ENCODE measurements at regions not wholly inside any gene's neighbourhood (a gene's known extent, or its start where the extent isn't known, plus 50 kb on each side); places are given as distances from the start of the nearest gene placed in this dataset.

GRCh38 chr6:23027281-23027680 lies 457.9 kb downstream of the HDGFL1 start:
- in situ Hi-C loops (cut with MboI; ENCODE audit: low sequenced_read_pairs): no loop called here
- peak overlapping the region; percentile 1 for H2AFZ ChIP-seq (replicated peaks; ENCODE audit: low read length, poor library complexity)
- no peak overlapping the region for H3K23ac ChIP-seq (ENCODE audit: low read depth, low read length)
- intact Hi-C loops (cut with micrococcal nuclease): no loop called here
- no peaks in the 10 kb centered on the region for H3K9me3 ChIP-seq (ENCODE audit: control insufficient read depth, insufficient read depth, low read length)
- H2BK5ac ChIP-seq (ENCODE audit: low read depth, low read length, poor library complexity, severe bottlenecking): no peak overlapping the region
- H2AK9ac ChIP-seq (replicated peaks; ENCODE audit: low read depth, low read length, poor library complexity): no peak overlapping the region
- no peaks in the 10 kb centered on the region for H3K79me1 ChIP-seq (ENCODE audit: low read depth in 1 of 2, low read length in 2 of 2)
- no peak overlapping the region for H4K91ac ChIP-seq (ENCODE audit: insufficient read depth, low read depth, low read length)
- H4K20me1 ChIP-seq (ENCODE audit: insufficient read depth, low read length): no peaks in the 10 kb centered on the region
- no peak overlapping the region; the same call in 1 of the 2 replicates for H4K5ac ChIP-seq (ENCODE audit: low read depth, low read length)
- no peak overlapping the region for H3K4me3 ChIP-seq (ENCODE audit: insufficient read depth, low read depth, low read length)
- H3K14ac ChIP-seq (replicated peaks; ENCODE audit: low read depth, low read length): no peak overlapping the region
- no peak overlapping the region for H3K4me2 ChIP-seq (ENCODE audit: low read depth, low read length)
- no peak for DNase-seq
- CTCF ChIA-PET: no interaction called here
- H2AK5ac ChIP-seq (ENCODE audit: low read depth, low read length): no peak overlapping the region; the same call in 1 of the 2 replicates
- H4K8ac ChIP-seq (ENCODE audit: low read depth in 2 of 2, low read length in 2 of 2): no peak overlapping the region
- POLR2A ChIA-PET (ENCODE audit: unreplicated experiment): no interaction called here
- WGBS, 2 experiments (ENCODE audit: extremely low coverage in 2 of 2, insufficient read length in 1 of 2): no CpG with 5 or more reads among the region's 5 CpGs
- H3K9me1 ChIP-seq (ENCODE audit: insufficient read depth, low read length): no peaks in the 10 kb centered on the region
- no peak overlapping the region for H2BK15ac ChIP-seq (ENCODE audit: low read depth, low read length)
- TF ChIP-seq ELK1 (IDR thresholded peaks at IDR 0.05; ENCODE audit: borderline replicate concordance, low read depth, low read length) (no peak), MAFK (IDR thresholded peaks at IDR 0.05; ENCODE audit: low read depth, low read length) (no peak), NFE2L2 (IDR thresholded peaks at IDR 0.05; ENCODE audit: low read depth, low read length) (no peak), CTCF (conservative IDR thresholded peaks at IDR 0.05; ENCODE audit: low read depth, low read length) (no peak), FOS (IDR thresholded peaks at IDR 0.05; ENCODE audit: low read depth, low read length) (no peak), SMC3 (IDR thresholded peaks at IDR 0.05; ENCODE audit: low read depth, low read length) (no peak), BHLHE40 (IDR thresholded peaks at IDR 0.05; ENCODE audit: low read depth, low read length) (no peak), MXI1 (IDR thresholded peaks at IDR 0.05; ENCODE audit: borderline replicate concordance, low read depth, low read length) (no peak), CHD1 (IDR thresholded peaks at IDR 0.05; ENCODE audit: low read depth, low read length) (no peak)
- TF ChIP-seq, protein P1, sequence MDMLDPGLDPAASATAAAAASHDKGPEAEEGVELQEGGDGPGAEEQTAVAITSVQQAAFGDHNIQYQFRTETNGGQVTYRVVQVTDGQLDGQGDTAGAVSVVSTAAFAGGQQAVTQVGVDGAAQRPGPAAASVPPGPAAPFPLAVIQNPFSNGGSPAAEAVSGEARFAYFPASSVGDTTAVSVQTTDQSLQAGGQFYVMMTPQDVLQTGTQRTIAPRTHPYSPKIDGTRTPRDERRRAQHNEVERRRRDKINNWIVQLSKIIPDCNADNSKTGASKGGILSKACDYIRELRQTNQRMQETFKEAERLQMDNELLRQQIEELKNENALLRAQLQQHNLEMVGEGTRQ (IDR thresholded peaks at IDR 0.05; ENCODE audit: low read depth, low read length): no peak
- H3K9ac ChIP-seq (ENCODE audit: low read depth, low read length): no peak overlapping the region
- no peaks in the 10 kb centered on the region for H3K36me3 ChIP-seq (ENCODE audit: control insufficient read depth, insufficient read depth, low read length)
- no TSS peak for BruUV-seq (replicated peaks)
- no peak overlapping the region for H3K27ac ChIP-seq (ENCODE audit: insufficient read depth, low read length)
- H3K4me1 ChIP-seq (ENCODE audit: control insufficient read depth, insufficient read depth, low read length): peaks cover 3% of the 10 kb centered on the region
- H3K27me3 ChIP-seq (ENCODE audit: control insufficient read depth, insufficient read depth, low read length): no peaks in the 10 kb centered on the region
- H3K18ac ChIP-seq (ENCODE audit: low read depth, low read length): no peak overlapping the region
- no peak overlapping the region for H3K56ac ChIP-seq (ENCODE audit: extremely low read depth, insufficient read depth, low read length)
- no peak overlapping the region for H2BK20ac ChIP-seq (ENCODE audit: low read depth, low read length)
- dilution Hi-C loops (cut with HindIII; ENCODE audit: low sequenced_read_pairs, unreplicated experiment): no loop called here
- H2BK120ac ChIP-seq (ENCODE audit: low read depth, low read length): no peak overlapping the region
- ATAC-seq (ENCODE audit: low read depth): no peak
- H3K4ac ChIP-seq (ENCODE audit: low read depth, low read length): no peak overlapping the region
